ENCODE measurements at regions not wholly inside any gene's neighbourhood (a gene's known extent, or its start where the extent isn't known, plus 50 kb on each side); places are given as distances from the start of the nearest gene placed in this dataset.

DNA sequence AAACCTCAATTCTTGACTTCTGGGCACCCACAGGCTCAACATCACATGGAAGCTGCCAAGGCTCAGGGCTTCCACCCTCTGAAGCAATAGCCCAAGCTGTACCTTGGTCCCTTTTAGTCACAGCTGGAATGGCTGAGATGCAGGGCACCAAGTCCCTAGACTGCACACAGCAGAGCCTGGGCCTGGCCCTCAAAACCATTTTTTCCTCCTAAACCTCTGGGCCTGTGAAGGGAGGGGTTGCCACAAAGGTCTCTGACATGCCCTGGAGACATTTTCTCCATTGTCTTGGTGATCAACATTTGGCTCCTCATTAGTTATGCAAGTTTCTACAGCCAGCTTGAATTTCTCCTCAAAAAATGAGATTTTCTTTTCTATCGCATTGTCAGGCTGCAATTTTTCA is 382.7 kb upstream of the RASGEF1B start:
- no peak for TF ChIP-seq REST (IDR thresholded peaks at IDR 0.05; ENCODE audit: insufficient read depth in 1 of 2, low read depth in 2 of 2, low read length in 2 of 2)
- TF ChIP-seq FOXP2 (optimal IDR thresholded peaks at IDR 0.05; ENCODE audit: borderline replicate concordance, extremely low read depth, extremely low read length, insufficient read depth): no peak
- TF ChIP-seq POLR2AphosphoS5 (IDR thresholded peaks at IDR 0.05; ENCODE audit: low read depth, low read length): no peak
- no peak for TF ChIP-seq SIN3A (IDR thresholded peaks at IDR 0.05; ENCODE audit: borderline replicate concordance, insufficient read depth, low read length)
- no peak for TF ChIP-seq TAF1 (IDR thresholded peaks at IDR 0.05; ENCODE audit: borderline replicate concordance, insufficient read depth, low read length)
